IPS-18a (cell line): ENCODE measurements at regions not wholly inside any gene's neighbourhood (a gene's known extent, or its start where the extent isn't known, plus 50 kb on each side); places are given as distances from the start of the nearest gene placed in this dataset.

Experiments
- H3K27ac ChIP-seq: one replicate; pipeline ENCODE4 v1.5.1; 2013; ENCODE audit warnings: low read length
- H3K27me3 ChIP-seq: one replicate; pipeline ENCODE4 v1.6.1; 2013; ENCODE audit warnings: mild to moderate bottlenecking, low read length; ENCODE audit not compliant: control insufficient read depth, insufficient read depth
- H3K36me3 ChIP-seq: one replicate; pipeline ENCODE4 v1.6.1; 2013; ENCODE audit warnings: low read depth, low read length; ENCODE audit not compliant: control insufficient read depth
- H3K4me1 ChIP-seq: one replicate; pipeline ENCODE4 v1.6.1; 2013; ENCODE audit warnings: low read depth, low read length; ENCODE audit not compliant: control insufficient read depth
- H3K4me3 ChIP-seq: one replicate; pipeline ENCODE4 v1.5.1; 2013; ENCODE audit warnings: low read length
- H3K9ac ChIP-seq: one replicate; pipeline ENCODE4 v1.6.1; 2013; ENCODE audit warnings: mild to moderate bottlenecking, low read length, moderate library complexity
- H3K9me3 ChIP-seq: one replicate; pipeline ENCODE4 v1.6.1; 2013; ENCODE audit warnings: low read depth, low read length; ENCODE audit not compliant: control insufficient read depth

- H3K4me3 ChIP-seq, result no peak overlapping the region
- H3K36me3 ChIP-seq, result no peaks in the 10 kb centered on the region
- H3K27me3 ChIP-seq, result no peaks in the 10 kb centered on the region
- H3K9ac ChIP-seq, result no peak overlapping the region
- H3K27ac ChIP-seq, result no peak overlapping the region
- peaks cover 8% of the 10 kb centered on the region for H3K4me1 ChIP-seq
- no peaks in the 10 kb centered on the region for H3K9me3 ChIP-seq
Observed at GRCh38 chr6:51430589-51430988, 611.9 kb downstream of the TFAP2B start.

- H3K9me3 ChIP-seq, result no peaks in the 10 kb centered on the region
- H3K4me1 ChIP-seq, result peaks cover 8% of the 10 kb centered on the region
- H3K9ac ChIP-seq, result no peak overlapping the region
- no peak overlapping the region for H3K4me3 ChIP-seq
- no peaks in the 10 kb centered on the region for H3K36me3 ChIP-seq
- no peak overlapping the region for H3K27ac ChIP-seq
- H3K27me3 ChIP-seq, result no peaks in the 10 kb centered on the region
Observed at GRCh38 chr6:51432481-51432880, 613.8 kb downstream of the TFAP2B start.

GRCh38 chr6:51450248-51450957 is 631.7 kb downstream of the TFAP2B start:
- H3K9me3 ChIP-seq, result no peaks in the 10 kb centered on the region
- peaks cover 8% of the 10 kb centered on the region for H3K4me1 ChIP-seq
- no peaks in the 10 kb centered on the region for H3K27me3 ChIP-seq
- no peak overlapping the region for H3K4me3 ChIP-seq
- H3K27ac ChIP-seq, result no peak overlapping the region
- no peak overlapping the region for H3K9ac ChIP-seq
- H3K36me3 ChIP-seq, result no peaks in the 10 kb centered on the region

- H3K4me3 ChIP-seq, result no peak overlapping the region
- H3K36me3 ChIP-seq, result no peaks in the 10 kb centered on the region
- H3K9ac ChIP-seq, result no peak overlapping the region
- H3K4me1 ChIP-seq, result peaks cover 11% of the 10 kb centered on the region
- H3K27ac ChIP-seq, result no peak overlapping the region
- no peaks in the 10 kb centered on the region for H3K27me3 ChIP-seq
- H3K9me3 ChIP-seq, result no peaks in the 10 kb centered on the region
Observed at GRCh38 chr6:51450958-51451357, 632.3 kb downstream of the TFAP2B start.

- Histone ChIP-seq H3K4me3 (no peak overlapping the region), H3K36me3 (no peaks in the 10 kb centered on the region), H3K9ac (no peak overlapping the region), H3K4me1 (peaks cover 10% of the 10 kb centered on the region), H3K27ac (no peak overlapping the region), H3K27me3 (no peaks in the 10 kb centered on the region), H3K9me3 (no peaks in the 10 kb centered on the region)
Observed at GRCh38 chr6:51456282-51456681, 631.1 kb downstream of the PKHD1 start.

GRCh38 chr6:51459958-51460357 is 627.5 kb downstream of the PKHD1 start:
- H3K4me1 ChIP-seq, result peaks cover 7% of the 10 kb centered on the region
- no peak overlapping the region for H3K4me3 ChIP-seq
- H3K9ac ChIP-seq, result no peak overlapping the region
- no peaks in the 10 kb centered on the region for H3K36me3 ChIP-seq
- no peaks in the 10 kb centered on the region for H3K27me3 ChIP-seq
- no peak overlapping the region for H3K27ac ChIP-seq
- H3K9me3 ChIP-seq, result no peaks in the 10 kb centered on the region

- Histone ChIP-seq H3K36me3 (no peaks in the 10 kb centered on the region), H3K27me3 (no peaks in the 10 kb centered on the region), H3K27ac (no peak overlapping the region), H3K9ac (no peak overlapping the region), H3K4me1 (no peaks in the 10 kb centered on the region), H3K9me3 (no peaks in the 10 kb centered on the region), H3K4me3 (no peak overlapping the region)
Observed at GRCh38 chr6:51462896-51463295, 624.5 kb downstream of the PKHD1 start.

GRCh38 chr6:51463321-51463720 is 624.1 kb downstream of the PKHD1 start:
- Histone ChIP-seq H3K9me3 (no peaks in the 10 kb centered on the region), H3K4me1 (no peaks in the 10 kb centered on the region), H3K4me3 (no peak overlapping the region), H3K36me3 (no peaks in the 10 kb centered on the region), H3K27ac (no peak overlapping the region), H3K9ac (no peak overlapping the region), H3K27me3 (no peaks in the 10 kb centered on the region)

GRCh38 chr6:51464956-51465355 is 622.5 kb downstream of the PKHD1 start:
- Histone ChIP-seq H3K27ac (no peak overlapping the region), H3K36me3 (no peaks in the 10 kb centered on the region)

GRCh38 chr6:51466427-51466826 is 621.0 kb downstream of the PKHD1 start:
- H3K9me3 ChIP-seq, result no peaks in the 10 kb centered on the region
- H3K4me1 ChIP-seq, result no peaks in the 10 kb centered on the region
- H3K9ac ChIP-seq, result no peak overlapping the region
- no peak overlapping the region for H3K4me3 ChIP-seq
- no peaks in the 10 kb centered on the region for H3K36me3 ChIP-seq
- H3K27ac ChIP-seq, result no peak overlapping the region
- H3K27me3 ChIP-seq, result no peaks in the 10 kb centered on the region

More at GRCh38 chr6:51464956-51465355, 622.5 kb downstream of the PKHD1 start:
- H3K9ac ChIP-seq, result no peak overlapping the region
- H3K27me3 ChIP-seq, result no peaks in the 10 kb centered on the region
- H3K4me3 ChIP-seq, result no peak overlapping the region
- no peaks in the 10 kb centered on the region for H3K4me1 ChIP-seq
- no peaks in the 10 kb centered on the region for H3K9me3 ChIP-seq

GRCh38 chr6:51467231-51467952 is 620.0 kb downstream of the PKHD1 start:
- Histone ChIP-seq H3K36me3 (no peaks in the 10 kb centered on the region), H3K4me3 (no peak overlapping the region), H3K9me3 (no peaks in the 10 kb centered on the region), H3K27ac (no peak overlapping the region), H3K9ac (no peak overlapping the region), H3K4me1 (no peaks in the 10 kb centered on the region), H3K27me3 (no peaks in the 10 kb centered on the region)

GRCh38 chr6:51468704-51469103 is 618.7 kb downstream of the PKHD1 start:
- Histone ChIP-seq H3K9me3 (no peaks in the 10 kb centered on the region), H3K4me1 (peaks cover 4% of the 10 kb centered on the region)

More at GRCh38 chr6:51468704-51469103, 618.7 kb downstream of the PKHD1 start:
- Histone ChIP-seq H3K27ac (no peak overlapping the region), H3K4me3 (no peak overlapping the region), H3K36me3 (no peaks in the 10 kb centered on the region), H3K9ac (no peak overlapping the region), H3K27me3 (no peaks in the 10 kb centered on the region)
